WTC11 (cell line): ENCODE measurements at regions not wholly inside any gene's neighbourhood (a gene's known extent, or its start where the extent isn't known, plus 50 kb on each side); places are given as distances from the start of the nearest gene placed in this dataset.

Experiments used
- ATAC-seq: fragments of 200-7000 bp; cut with Tn5 transposase; 2 replicates; pipeline ENCODE4 v1.10.0; 2021; ENCODE audit warnings: mild to moderate bottlenecking, moderate library complexity
- CTCF ChIA-PET: fragments of 300-600 bp; sonication (Branson Sonifier 250); formaldehyde crosslinking; loops from one replicate; lab custom pipeline; 2021; ENCODE audit warnings: antibody characterized with exemption; lab: Charles Lee
- POLR2A ChIA-PET: fragments of 350-600 bp; sonication (Branson Sonifier 250); formaldehyde crosslinking; loops from one replicate; lab custom pipeline; 2021; ENCODE audit warnings: antibody characterized with exemption; lab: Charles Lee
- DNase-seq: peaks from one replicate; pipeline ENCODE4 v3.0.0; 2021; ENCODE audit warnings: low spot score
- H3K27ac Mint-ChIP-seq: 2 replicates; pipeline ENCODE4 v1.8.0; 2021; ENCODE audit warnings: mixed read lengths
- H3K27me3 Mint-ChIP-seq: 2 replicates; pipeline ENCODE4 v1.8.0; 2021; ENCODE audit warnings: low read depth, mild to moderate bottlenecking, moderate library complexity, mixed read lengths
- H3K36me3 Mint-ChIP-seq: 2 replicates; pipeline ENCODE4 v1.8.0; 2021; ENCODE audit warnings: mixed read lengths
- H3K4me1 Mint-ChIP-seq: 2 replicates; pipeline ENCODE4 v1.8.0; 2022; ENCODE audit warnings: mixed read lengths
- H3K4me3 Mint-ChIP-seq: 2 replicates; pipeline ENCODE4 v1.8.0; 2021; ENCODE audit warnings: mild to moderate bottlenecking, moderate library complexity, mixed read lengths
- H3K9me3 Mint-ChIP-seq: 2 replicates; pipeline ENCODE4 v1.8.0; 2021; ENCODE audit warnings: mixed read lengths
- ATF1 ChIP-seq: sonication (generic); formaldehyde crosslinking; IDR thresholded peaks from 2 replicates; pipeline ENCODE4 v1.8.1; 2023; ENCODE audit warnings: mild to moderate bottlenecking, moderate library complexity, missing genetic modification reagents
- EMX1 ChIP-seq: fragments of 250-450 bp; sonication (Bioruptor Pico); IDR thresholded peaks from 2 replicates; pipeline ENCODE4 v1.8.0; 2021; ENCODE audit warnings: mild to moderate bottlenecking
- ESRRA ChIP-seq: sonication (generic); formaldehyde crosslinking; IDR thresholded peaks from 2 replicates; pipeline ENCODE4 v1.8.1; 2022; ENCODE audit warnings: mild to moderate bottlenecking, missing genetic modification reagents, borderline replicate concordance
- NFYB ChIP-seq: sonication (generic); formaldehyde crosslinking; conservative IDR thresholded peaks from 2 replicates; pipeline ENCODE4 v1.8.0; 2022; ENCODE audit warnings: low read depth, missing genetic modification reagents
- NR2C2 ChIP-seq: sonication (generic); formaldehyde crosslinking; IDR thresholded peaks from 2 replicates; pipeline ENCODE4 v1.8.0; 2022; ENCODE audit warnings: mild to moderate bottlenecking, missing genetic modification reagents
- OVOL2 ChIP-seq: fragments of 250-450 bp; sonication (Bioruptor Pico); IDR thresholded peaks from 2 replicates; pipeline ENCODE4 v1.9.0; 2021; ENCODE audit warnings: mild to moderate bottlenecking, borderline replicate concordance
- SMAD3 ChIP-seq: sonication (generic); formaldehyde crosslinking; IDR thresholded peaks from 2 replicates; pipeline ENCODE4 v1.8.0; 2022; ENCODE audit warnings: missing genetic modification reagents, mild to moderate bottlenecking, borderline replicate concordance
- SMAD4 ChIP-seq: sonication (generic); formaldehyde crosslinking; IDR thresholded peaks from 2 replicates; pipeline ENCODE4 v1.8.0; 2022; ENCODE audit warnings: mild to moderate bottlenecking, missing genetic modification reagents
- TP53 ChIP-seq: sonication (generic); formaldehyde crosslinking; IDR thresholded peaks from 2 replicates; pipeline ENCODE4 v1.8.1; 2023; ENCODE audit warnings: mild to moderate bottlenecking, missing genetic modification reagents
- ZNF138 ChIP-seq: sonication (generic); formaldehyde crosslinking; conservative IDR thresholded peaks from 2 replicates; pipeline ENCODE4 v1.8.1; 2022; ENCODE audit warnings: mild to moderate bottlenecking, moderate library complexity, missing genetic modification reagents
- TF ChIP-seq, protein P1 (sequence below): sonication (generic); formaldehyde crosslinking; IDR thresholded peaks from 2 replicates; pipeline ENCODE4 v1.8.0; 2022; ENCODE audit warnings: mild to moderate bottlenecking, missing genetic modification reagents
- TF ChIP-seq, protein P2 (sequence below): sonication (generic); formaldehyde crosslinking; conservative IDR thresholded peaks from 2 replicates; pipeline ENCODE4 v1.8.1; 2023; ENCODE audit warnings: mild to moderate bottlenecking, low read depth, missing genetic modification reagents, moderate library complexity
- TF ChIP-seq, protein P3 (sequence below): sonication (generic); formaldehyde crosslinking; IDR thresholded peaks from 2 replicates; pipeline ENCODE4 v1.8.1; 2023; ENCODE audit warnings: mild to moderate bottlenecking, missing genetic modification reagents, moderate library complexity
- TF ChIP-seq, protein P4 (sequence below): sonication (generic); formaldehyde crosslinking; IDR thresholded peaks from 2 replicates; pipeline ENCODE4 v1.8.1; 2022; ENCODE audit warnings: low read depth, mild to moderate bottlenecking, moderate library complexity, missing genetic modification reagents, borderline replicate concordance
- TF ChIP-seq, protein P5 (sequence below): fragments of 250-450 bp; sonication (Bioruptor Pico); IDR thresholded peaks from 2 replicates; pipeline ENCODE4 v1.9.0; 2021; ENCODE audit warnings: moderate library complexity, mild to moderate bottlenecking, inconsistent platforms, borderline replicate concordance
- TF ChIP-seq, protein P6 (sequence below): sonication (generic); formaldehyde crosslinking; conservative IDR thresholded peaks from 2 replicates; pipeline ENCODE4 v1.8.1; 2022; ENCODE audit warnings: mild to moderate bottlenecking, missing genetic modification reagents
- TF ChIP-seq, protein P7 (sequence below): sonication (generic); formaldehyde crosslinking; IDR thresholded peaks from 2 replicates; pipeline ENCODE4 v1.8.0; 2023; ENCODE audit warnings: missing genetic modification reagents
- TF ChIP-seq, protein P8 (sequence below): sonication (generic); formaldehyde crosslinking; IDR thresholded peaks from 2 replicates; pipeline ENCODE4 v1.8.1; 2023; ENCODE audit warnings: mild to moderate bottlenecking, missing genetic modification reagents

DNA sequence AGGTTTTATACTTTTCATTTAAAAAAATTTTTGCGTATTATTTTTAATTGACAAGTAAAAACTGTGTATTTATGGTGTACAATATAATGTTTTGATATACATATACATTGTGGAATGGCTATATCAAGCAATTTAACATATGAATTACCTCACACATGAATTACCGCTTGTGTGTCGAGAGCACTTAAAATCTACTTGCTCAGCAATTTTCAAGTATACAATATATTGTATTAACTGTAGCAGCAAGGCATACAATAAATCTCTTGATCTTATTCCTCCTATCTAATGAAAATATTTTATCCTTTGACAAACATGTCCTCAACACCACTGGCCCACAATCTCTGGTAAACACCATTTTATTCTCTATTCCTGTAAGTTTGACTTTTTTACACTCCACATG, 224.4 kb upstream of the CYLC2 start (continued):
- TF ChIP-seq, protein P1, sequence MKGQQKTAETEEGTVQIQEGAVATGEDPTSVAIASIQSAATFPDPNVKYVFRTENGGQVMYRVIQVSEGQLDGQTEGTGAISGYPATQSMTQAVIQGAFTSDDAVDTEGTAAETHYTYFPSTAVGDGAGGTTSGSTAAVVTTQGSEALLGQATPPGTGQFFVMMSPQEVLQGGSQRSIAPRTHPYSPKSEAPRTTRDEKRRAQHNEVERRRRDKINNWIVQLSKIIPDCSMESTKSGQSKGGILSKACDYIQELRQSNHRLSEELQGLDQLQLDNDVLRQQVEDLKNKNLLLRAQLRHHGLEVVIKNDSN = no peak
- TF ChIP-seq, protein P2, sequence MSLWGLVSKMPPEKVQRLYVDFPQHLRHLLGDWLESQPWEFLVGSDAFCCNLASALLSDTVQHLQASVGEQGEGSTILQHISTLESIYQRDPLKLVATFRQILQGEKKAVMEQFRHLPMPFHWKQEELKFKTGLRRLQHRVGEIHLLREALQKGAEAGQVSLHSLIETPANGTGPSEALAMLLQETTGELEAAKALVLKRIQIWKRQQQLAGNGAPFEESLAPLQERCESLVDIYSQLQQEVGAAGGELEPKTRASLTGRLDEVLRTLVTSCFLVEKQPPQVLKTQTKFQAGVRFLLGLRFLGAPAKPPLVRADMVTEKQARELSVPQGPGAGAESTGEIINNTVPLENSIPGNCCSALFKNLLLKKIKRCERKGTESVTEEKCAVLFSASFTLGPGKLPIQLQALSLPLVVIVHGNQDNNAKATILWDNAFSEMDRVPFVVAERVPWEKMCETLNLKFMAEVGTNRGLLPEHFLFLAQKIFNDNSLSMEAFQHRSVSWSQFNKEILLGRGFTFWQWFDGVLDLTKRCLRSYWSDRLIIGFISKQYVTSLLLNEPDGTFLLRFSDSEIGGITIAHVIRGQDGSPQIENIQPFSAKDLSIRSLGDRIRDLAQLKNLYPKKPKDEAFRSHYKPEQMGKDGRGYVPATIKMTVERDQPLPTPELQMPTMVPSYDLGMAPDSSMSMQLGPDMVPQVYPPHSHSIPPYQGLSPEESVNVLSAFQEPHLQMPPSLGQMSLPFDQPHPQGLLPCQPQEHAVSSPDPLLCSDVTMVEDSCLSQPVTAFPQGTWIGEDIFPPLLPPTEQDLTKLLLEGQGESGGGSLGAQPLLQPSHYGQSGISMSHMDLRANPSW (CRISPR knock-in tag) = no peak
- TF ChIP-seq NR2C2 (CRISPR knock-in tag) = no peak
- no peak for TF ChIP-seq ATF1
- TF ChIP-seq, protein P3, sequence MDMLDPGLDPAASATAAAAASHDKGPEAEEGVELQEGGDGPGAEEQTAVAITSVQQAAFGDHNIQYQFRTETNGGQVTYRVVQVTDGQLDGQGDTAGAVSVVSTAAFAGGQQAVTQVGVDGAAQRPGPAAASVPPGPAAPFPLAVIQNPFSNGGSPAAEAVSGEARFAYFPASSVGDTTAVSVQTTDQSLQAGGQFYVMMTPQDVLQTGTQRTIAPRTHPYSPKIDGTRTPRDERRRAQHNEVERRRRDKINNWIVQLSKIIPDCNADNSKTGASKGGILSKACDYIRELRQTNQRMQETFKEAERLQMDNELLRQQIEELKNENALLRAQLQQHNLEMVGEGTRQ (CRISPR knock-in tag) = no peak
- no peak for TF ChIP-seq OVOL2 (CRISPR knock-in tag)

DNA sequence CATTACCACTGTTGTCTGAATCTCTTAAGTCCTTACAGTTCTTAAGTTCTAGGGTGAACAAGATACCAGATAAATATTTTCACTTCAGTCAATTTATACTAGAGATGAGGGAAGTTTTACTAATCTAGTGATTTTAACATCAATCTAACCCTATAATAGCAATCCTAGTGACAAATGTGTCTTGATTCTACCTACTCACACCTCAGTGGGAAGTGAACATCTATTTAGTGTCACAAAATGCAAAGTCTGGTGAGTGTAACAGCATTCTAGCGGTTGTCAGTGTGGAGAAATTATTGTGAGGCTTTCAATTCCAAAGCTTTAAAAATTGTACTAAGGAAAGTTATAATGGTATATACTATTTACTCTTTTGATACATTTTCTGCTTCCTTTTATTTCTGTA, 225.8 kb upstream of the CYLC2 start:
- POLR2A ChIA-PET = no interaction called here
- no peaks in the 10 kb centered on the region for H3K27me3 Mint-ChIP-seq
- TF ChIP-seq, protein P4, sequence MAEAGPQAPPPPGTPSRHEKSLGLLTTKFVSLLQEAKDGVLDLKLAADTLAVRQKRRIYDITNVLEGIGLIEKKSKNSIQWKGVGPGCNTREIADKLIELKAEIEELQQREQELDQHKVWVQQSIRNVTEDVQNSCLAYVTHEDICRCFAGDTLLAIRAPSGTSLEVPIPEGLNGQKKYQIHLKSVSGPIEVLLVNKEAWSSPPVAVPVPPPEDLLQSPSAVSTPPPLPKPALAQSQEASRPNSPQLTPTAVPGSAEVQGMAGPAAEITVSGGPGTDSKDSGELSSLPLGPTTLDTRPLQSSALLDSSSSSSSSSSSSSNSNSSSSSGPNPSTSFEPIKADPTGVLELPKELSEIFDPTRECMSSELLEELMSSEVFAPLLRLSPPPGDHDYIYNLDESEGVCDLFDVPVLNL (CRISPR knock-in tag) = no peak
- TF ChIP-seq ESRRA (no peak), TP53 (CRISPR knock-in tag) (no peak), SMAD4 (CRISPR knock-in tag) (no peak), ZNF138 (CRISPR knock-in tag) (no peak), ATF1 (no peak), NFYB (CRISPR knock-in tag) (no peak)
- TF ChIP-seq, protein P5, sequence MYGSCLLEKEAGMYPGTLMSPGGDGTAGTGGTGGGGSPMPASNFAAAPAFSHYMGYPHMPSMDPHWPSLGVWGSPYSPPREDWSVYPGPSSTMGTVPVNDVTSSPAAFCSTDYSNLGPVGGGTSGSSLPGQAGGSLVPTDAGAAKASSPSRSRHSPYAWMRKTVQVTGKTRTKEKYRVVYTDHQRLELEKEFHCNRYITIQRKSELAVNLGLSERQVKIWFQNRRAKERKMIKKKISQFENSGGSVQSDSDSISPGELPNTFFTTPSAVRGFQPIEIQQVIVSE (CRISPR knock-in tag) = no peak
- TF ChIP-seq, protein P6, sequence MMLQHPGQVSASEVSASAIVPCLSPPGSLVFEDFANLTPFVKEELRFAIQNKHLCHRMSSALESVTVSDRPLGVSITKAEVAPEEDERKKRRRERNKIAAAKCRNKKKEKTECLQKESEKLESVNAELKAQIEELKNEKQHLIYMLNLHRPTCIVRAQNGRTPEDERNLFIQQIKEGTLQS (CRISPR knock-in tag) = no peak
- TF ChIP-seq, all 79 proteins: peak for 0
- ATAC-seq (no peak), DNase-seq (no peak)
- no peaks in the 10 kb centered on the region for H3K9me3 Mint-ChIP-seq
- no peaks in the 10 kb centered on the region for H3K36me3 Mint-ChIP-seq
- no peak overlapping the region for H3K4me3 Mint-ChIP-seq
- H3K4me1 Mint-ChIP-seq = peaks cover 8% of the 10 kb centered on the region
- CTCF ChIA-PET = no interaction called here
- no peak overlapping the region for H3K27ac Mint-ChIP-seq

DNA sequence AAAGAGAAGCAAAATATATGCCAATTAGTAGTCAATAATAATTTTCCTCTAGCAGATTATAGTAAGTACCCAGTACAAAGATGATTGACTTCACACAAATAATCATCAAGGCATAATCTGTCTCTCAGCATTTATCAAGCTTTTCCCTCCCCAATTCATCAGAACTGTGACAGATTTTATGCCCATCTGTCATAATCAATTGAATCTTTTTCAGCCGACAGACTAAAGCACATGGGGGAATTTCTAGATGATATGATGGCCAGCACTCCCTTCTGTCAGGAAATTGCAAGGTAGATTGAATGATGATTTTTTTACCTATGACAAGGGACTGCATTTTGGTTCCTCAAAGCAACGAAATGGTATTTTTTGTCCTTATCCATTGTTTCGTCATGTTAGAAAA, 227.1 kb upstream of the CYLC2 start:
- no peaks in the 10 kb centered on the region for H3K9me3 Mint-ChIP-seq
- H3K36me3 Mint-ChIP-seq = no peaks in the 10 kb centered on the region
- H3K4me3 Mint-ChIP-seq = no peak overlapping the region
- DNase-seq = no peak
- ChIA-PET CTCF (no interaction called here), POLR2A (no interaction called here)
- TF ChIP-seq, protein P7, sequence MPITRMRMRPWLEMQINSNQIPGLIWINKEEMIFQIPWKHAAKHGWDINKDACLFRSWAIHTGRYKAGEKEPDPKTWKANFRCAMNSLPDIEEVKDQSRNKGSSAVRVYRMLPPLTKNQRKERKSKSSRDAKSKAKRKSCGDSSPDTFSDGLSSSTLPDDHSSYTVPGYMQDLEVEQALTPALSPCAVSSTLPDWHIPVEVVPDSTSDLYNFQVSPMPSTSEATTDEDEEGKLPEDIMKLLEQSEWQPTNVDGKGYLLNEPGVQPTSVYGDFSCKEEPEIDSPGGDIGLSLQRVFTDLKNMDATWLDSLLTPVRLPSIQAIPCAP (CRISPR knock-in tag) = no peak
- TF ChIP-seq NFYB (CRISPR knock-in tag) (no peak), SMAD3 (CRISPR knock-in tag) (no peak), EMX1 (CRISPR knock-in tag) (no peak)
- TF ChIP-seq, protein P8, sequence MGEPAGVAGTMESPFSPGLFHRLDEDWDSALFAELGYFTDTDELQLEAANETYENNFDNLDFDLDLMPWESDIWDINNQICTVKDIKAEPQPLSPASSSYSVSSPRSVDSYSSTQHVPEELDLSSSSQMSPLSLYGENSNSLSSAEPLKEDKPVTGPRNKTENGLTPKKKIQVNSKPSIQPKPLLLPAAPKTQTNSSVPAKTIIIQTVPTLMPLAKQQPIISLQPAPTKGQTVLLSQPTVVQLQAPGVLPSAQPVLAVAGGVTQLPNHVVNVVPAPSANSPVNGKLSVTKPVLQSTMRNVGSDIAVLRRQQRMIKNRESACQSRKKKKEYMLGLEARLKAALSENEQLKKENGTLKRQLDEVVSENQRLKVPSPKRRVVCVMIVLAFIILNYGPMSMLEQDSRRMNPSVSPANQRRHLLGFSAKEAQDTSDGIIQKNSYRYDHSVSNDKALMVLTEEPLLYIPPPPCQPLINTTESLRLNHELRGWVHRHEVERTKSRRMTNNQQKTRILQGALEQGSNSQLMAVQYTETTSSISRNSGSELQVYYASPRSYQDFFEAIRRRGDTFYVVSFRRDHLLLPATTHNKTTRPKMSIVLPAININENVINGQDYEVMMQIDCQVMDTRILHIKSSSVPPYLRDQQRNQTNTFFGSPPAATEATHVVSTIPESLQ (CRISPR knock-in tag) = no peak
- peaks cover 8% of the 10 kb centered on the region for H3K4me1 Mint-ChIP-seq
- H3K27me3 Mint-ChIP-seq = no peaks in the 10 kb centered on the region
- no peak overlapping the region for H3K27ac Mint-ChIP-seq
- no peak for ATAC-seq
